H1 (cell line): ENCODE measurements at regions not wholly inside any gene's neighbourhood (a gene's known extent, or its start where the extent isn't known, plus 50 kb on each side); places are given as distances from the start of the nearest gene placed in this dataset.

Source experiments
- CTCF ChIA-PET: fragments of 300-600 bp; sonication (Branson Sonifier 250); formaldehyde crosslinking; loops from one replicate; lab custom pipeline; 2021; ENCODE audit not compliant: partially characterized antibody; lab: Charles Lee
- POLR2A ChIA-PET: fragments of 300-600 bp; sonication (Branson Sonifier 250); formaldehyde crosslinking; loops from one replicate; lab custom pipeline; 2021; ENCODE audit warnings: inconsistent platforms; ENCODE audit not compliant: partially characterized antibody; lab: Charles Lee
- DNase-seq, 2 experiments: peaks; one replicate each; pipeline versions ENCODE4 v3.0.0 to v3.0.0-alpha.2; 2010 to 2022; ENCODE audit warnings: low spot score in 2 of 2, low read depth in 1 of 2, mixed read lengths in 1 of 2
- FAIRE-seq: peaks from 2 replicates; lab custom pipeline; 2011; peaks lifted over from hg19 to GRCh38; lab: Jason Lieb, UNC
- H2AFZ ChIP-seq: 2 replicates; pipeline ENCODE4 v1.8.1; 2012; ENCODE audit warnings: low read length, inconsistent platforms
- H2AK5ac ChIP-seq: 2 replicates; pipeline ENCODE4 v1.6.1; 2013; ENCODE audit warnings: low read depth, low read length
- H2BK120ac ChIP-seq: replicated peaks from 2 replicates; pipeline ENCODE3; 2013; ENCODE audit warnings: low read depth, low read length, inconsistent platforms
- H2BK12ac ChIP-seq: 2 replicates; pipeline ENCODE4 v1.6.1; 2013; ENCODE audit warnings: low read depth, low read length
- H2BK15ac ChIP-seq: 2 replicates; pipeline ENCODE4 v1.6.1; 2013; ENCODE audit warnings: low read length
- H2BK20ac ChIP-seq: 2 replicates; pipeline ENCODE4 v1.6.1; 2013; ENCODE audit warnings: low read length
- H2BK5ac ChIP-seq: 2 replicates; pipeline ENCODE4 v1.6.1; 2013; ENCODE audit warnings: low read depth, low read length
- H3K14ac ChIP-seq: 2 replicates; pipeline ENCODE4 v1.6.1; 2013; ENCODE audit warnings: inconsistent platforms; ENCODE audit not compliant: insufficient read length
- H3K18ac ChIP-seq: 2 replicates; pipeline ENCODE4 v1.6.1; 2013; ENCODE audit warnings: low read length; ENCODE audit errors: extremely low read depth
- H3K23ac ChIP-seq: 2 replicates; pipeline ENCODE4 v1.6.1; 2013; ENCODE audit warnings: inconsistent platforms; ENCODE audit not compliant: insufficient read length
- H3K23me2 ChIP-seq: 2 replicates; pipeline ENCODE4 v1.6.1; 2013; ENCODE audit warnings: low read depth, low read length
- H3K27ac ChIP-seq: 2 replicates; pipeline ENCODE4 v1.6.1; 2011; ENCODE audit warnings: low read depth, low read length, inconsistent platforms
- H3K27me3 ChIP-seq, 4 experiments: replicated peaks in 1 of 4; 1 replicate in 1 of 4; 2 replicates in 3 of 4; pipeline versions ENCODE4 v1.6.1 to v1.8.1; 2011 to 2013; ENCODE audit warnings: low read length in 3 of 4, mild to moderate bottlenecking in 3 of 4, inconsistent platforms in 2 of 4, mixed read lengths in 2 of 4, moderate library complexity in 1 of 4; ENCODE audit not compliant: control insufficient read depth in 3 of 4, insufficient read depth in 3 of 4; ENCODE audit errors: extremely low read depth in 1 of 4
- H3K36me3 ChIP-seq, 4 experiments: 2 replicates each; pipeline versions ENCODE4 v1.6.1 to v1.8.1; 2011 to 2013; ENCODE audit warnings: mild to moderate bottlenecking in 4 of 4, low read length in 3 of 4, moderate library complexity in 2 of 4, control low read depth in 1 of 4, inconsistent platforms in 1 of 4; ENCODE audit not compliant: insufficient read depth in 4 of 4, control insufficient read depth in 2 of 4
- H3K4ac ChIP-seq: replicated peaks from 2 replicates; pipeline ENCODE3; 2013; ENCODE audit warnings: low read length, low read depth, mixed read lengths, inconsistent platforms; ENCODE audit not compliant: insufficient read length
- H3K4me1 ChIP-seq, 4 experiments: replicated peaks in 1 of 4; 1 replicate in 1 of 4; 2 replicates in 3 of 4; pipeline versions ENCODE4 v1.6.1 to v1.8.1; 2011 to 2013; ENCODE audit warnings: low read length in 3 of 4, inconsistent platforms in 2 of 4, mixed read lengths in 1 of 4; ENCODE audit not compliant: insufficient read depth in 4 of 4, control insufficient read depth in 3 of 4
- H3K4me2 ChIP-seq, 2 experiments: 2 replicates each; pipeline versions ENCODE4 v1.6.1 to v1.8.1; 2011 to 2013; ENCODE audit warnings: low read depth in 2 of 2, low read length in 2 of 2, control low read depth in 1 of 2, inconsistent platforms in 1 of 2, mild to moderate bottlenecking in 1 of 2; ENCODE audit not compliant: insufficient read depth in 1 of 2
- H3K4me3 ChIP-seq, 4 experiments: fragments of 200-600, 300-600 bp in 1 of 4; sonication (generic), shearing (Covaris generic), sonication (Bioruptor Twin) in 1 of 4; 2 replicates each; pipeline versions ENCODE4 v1.5.1 to v1.8.1; 2011 to 2016; ENCODE audit warnings: low read length in 4 of 4, low read depth in 3 of 4, control low read depth in 2 of 4, inconsistent platforms in 2 of 4, mild to moderate bottlenecking in 2 of 4, mixed read lengths in 1 of 4, moderate library complexity in 1 of 4; ENCODE audit not compliant: insufficient read depth in 2 of 4; ENCODE audit errors: extremely low read depth in 1 of 4
- H3K56ac ChIP-seq: replicated peaks from 2 replicates; pipeline ENCODE3; 2013; ENCODE audit warnings: low read depth, mild to moderate bottlenecking, mixed read lengths, low read length, inconsistent platforms; ENCODE audit not compliant: insufficient read length
- H3K79me1 ChIP-seq: 2 replicates; pipeline ENCODE4 v1.6.1; 2013; ENCODE audit warnings: low read depth, low read length, control low read depth
- H3K79me2 ChIP-seq, 2 experiments: 2 replicates each; pipeline versions ENCODE4 v1.6.1 to v1.8.1; 2012 to 2013; ENCODE audit warnings: low read length in 2 of 2, mild to moderate bottlenecking in 2 of 2, inconsistent platforms in 1 of 2; ENCODE audit not compliant: insufficient read depth in 2 of 2, control insufficient read depth in 1 of 2
- H3K9ac ChIP-seq, 4 experiments: replicated peaks in 1 of 4; 1 replicate in 1 of 4; 2 replicates in 3 of 4; pipeline versions ENCODE4 v1.6.1 to v1.8.1; 2011 to 2013; ENCODE audit warnings: low read depth in 3 of 4, low read length in 3 of 4, control low read depth in 2 of 4, mild to moderate bottlenecking in 2 of 4, moderate library complexity in 2 of 4, inconsistent platforms in 1 of 4; ENCODE audit errors: extremely low read depth in 1 of 4
- H3K9me3 ChIP-seq, 2 experiments: 2 replicates each; pipeline versions ENCODE4 v1.6.1 to v1.8.1; 2012 to 2013; ENCODE audit warnings: mild to moderate bottlenecking in 2 of 2, moderate library complexity in 2 of 2, control low read depth in 1 of 2, inconsistent platforms in 1 of 2, low read depth in 1 of 2, low read length in 1 of 2, mixed read lengths in 1 of 2; ENCODE audit not compliant: insufficient read depth in 2 of 2
- H4K20me1 ChIP-seq, 2 experiments: replicated peaks in 1 of 2; 2 replicates each; pipeline versions ENCODE3 to v1.8.1; 2011 to 2013; ENCODE audit warnings: inconsistent platforms in 2 of 2, low read length in 2 of 2, mild to moderate bottlenecking in 1 of 2; ENCODE audit not compliant: insufficient read depth in 2 of 2, control insufficient read depth in 1 of 2
- H4K5ac ChIP-seq: 2 replicates; pipeline ENCODE4 v1.6.1; 2013; ENCODE audit warnings: low read length, low read depth, mixed read lengths, inconsistent platforms; ENCODE audit not compliant: insufficient read length
- H4K8ac ChIP-seq: 2 replicates; pipeline ENCODE4 v1.8.0; 2013; ENCODE audit warnings: mild to moderate bottlenecking, moderate library complexity, low read length, inconsistent platforms; ENCODE audit not compliant: insufficient read depth; ENCODE audit errors: extremely low read depth
- H4K91ac ChIP-seq: replicated peaks from 2 replicates; pipeline ENCODE3; 2013; ENCODE audit warnings: low read length, mixed read lengths, inconsistent platforms; ENCODE audit not compliant: insufficient read length
- ASH2L ChIP-seq: fragments of 200-600, 300-600 bp; sonication (generic); IDR thresholded peaks from one replicate; pipeline ENCODE4 v1.7.1; 2017; ENCODE audit warnings: low read length
- CBX5 ChIP-seq: fragments of 300-800, 300-1000 bp; sonication (generic); IDR thresholded peaks from 2 replicates; pipeline ENCODE4 v1.7.1; 2016; ENCODE audit warnings: antibody characterized with exemption, low read length, low read depth
- CBX8 ChIP-seq: fragments of 300-800, 300-1000 bp; sonication (generic); IDR thresholded peaks from 2 replicates; pipeline ENCODE4 v1.7.1; 2016; ENCODE audit warnings: low read depth, low read length, borderline replicate concordance
- CHD1 ChIP-seq: IDR thresholded peaks from 2 replicates; pipeline ENCODE4 v1.6.1; 2012; ENCODE audit warnings: low read depth, low read length, improper control_type of control experiment
- HDAC2 ChIP-seq, 2 experiments: fragments of 300-600 bp in 1 of 2; sonication (generic) in 1 of 2; IDR thresholded peaks; 2 replicates each; pipeline ENCODE4 v1.6.1; 2011 to 2012; ENCODE audit warnings: low read depth in 2 of 2, low read length in 2 of 2, mild to moderate bottlenecking in 2 of 2, moderate library complexity in 2 of 2, borderline replicate concordance in 1 of 2, inconsistent platforms in 1 of 2
- RBBP5 ChIP-seq: IDR thresholded peaks from 2 replicates; pipeline ENCODE4 v1.7.1; 2012; ENCODE audit warnings: low read depth, mild to moderate bottlenecking, inconsistent platforms, low read length, moderate library complexity, borderline replicate concordance
- SAP30 ChIP-seq: fragments of 300-600 bp; sonication (generic); IDR thresholded peaks from 2 replicates; pipeline ENCODE4 v1.7.1; 2012; ENCODE audit warnings: low read length, moderate library complexity, mild to moderate bottlenecking, inconsistent platforms; ENCODE audit not compliant: insufficient read depth, insufficient replicate concordance
- SP1 ChIP-seq: IDR thresholded peaks from 2 replicates; pipeline ENCODE4 v1.6.1; 2011; ENCODE audit warnings: low read depth, low read length
- SP4 ChIP-seq: IDR thresholded peaks from 2 replicates; pipeline ENCODE4 v1.6.1; 2012; ENCODE audit warnings: low read length, inconsistent platforms
- TAF7 ChIP-seq: optimal IDR thresholded peaks from 2 replicates; pipeline ENCODE3; 2011; ENCODE audit warnings: low read depth, mild to moderate bottlenecking, inconsistent platforms, low read length, moderate library complexity, borderline replicate concordance
- ZNF274 ChIP-seq: IDR thresholded peaks from 2 replicates; pipeline ENCODE4 v1.7.0; 2012; ENCODE audit warnings: low read length, borderline replicate concordance; ENCODE audit errors: extremely low read depth
- WGBS, 2 experiments: shearing (Covaris generic) in 1 of 2; methylation state at CpG; one replicate each; pipeline versions ENCODE4 v1.1.6 to v1.1.7; 2013 to 2015; ENCODE audit warnings: low lambda C conversion rate in 2 of 2, mixed read lengths in 2 of 2, inconsistent platforms in 1 of 2, low coverage in 1 of 2, missing lambda C conversion rate in 1 of 2; ENCODE audit not compliant: insufficient replicate concordance in 2 of 2, insufficient coverage in 1 of 2, insufficient read length in 1 of 2; ENCODE audit errors: extremely low coverage in 1 of 2, missing lambda C conversion rate in 1 of 2; 5-methylcytosine and 5-hydroxymethylcytosine counted together
- TF ChIP-seq, protein P1 (sequence below), 3 experiments: IDR thresholded peaks; 1 replicate in 2 of 3; 2 replicates in 1 of 3; pipeline versions ENCODE4 v1.5.1 to v1.6.1; 2011; ENCODE audit warnings: low read length in 3 of 3, mild to moderate bottlenecking in 3 of 3, inconsistent platforms in 2 of 3, low read depth in 1 of 3, moderate library complexity in 1 of 3; ENCODE audit not compliant: insufficient read depth in 1 of 3; ENCODE audit errors: control extremely low read depth in 1 of 3

DNA sequence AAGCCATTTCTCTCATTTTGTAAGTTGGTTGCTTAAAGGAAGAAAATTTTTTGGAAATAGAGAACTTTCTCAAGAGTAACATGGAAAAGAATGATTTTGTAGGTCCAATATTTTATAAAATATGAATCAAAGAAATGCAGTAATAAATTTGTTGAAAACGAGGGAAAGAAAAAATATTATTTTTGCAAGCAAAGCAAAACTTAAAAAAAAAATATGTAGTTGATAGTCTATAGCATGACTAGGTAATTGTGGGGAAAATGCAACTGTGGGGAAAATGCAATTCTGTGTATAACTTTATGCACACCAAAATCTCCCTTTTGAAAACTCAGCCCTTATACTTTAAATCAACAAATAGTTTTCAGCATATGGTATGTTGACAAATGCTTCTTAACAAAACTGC lies 604.0 kb upstream of the AGTR1 start:
- Histone ChIP-seq H4K5ac (no peak overlapping the region), H3K9me3 (no peaks in the 10 kb centered on the region), H3K4ac (no peak overlapping the region), H3K36me3 (no peaks in the 10 kb centered on the region), H2BK12ac (no peak overlapping the region), H4K8ac (no peak overlapping the region), H2BK20ac (no peak overlapping the region), H2AFZ (no peak overlapping the region), H2BK15ac (no peak overlapping the region), H3K27ac (no peak overlapping the region), H3K56ac (no peak overlapping the region), H3K4me2 (no peak overlapping the region), H3K14ac (no peak overlapping the region), H3K27me3 (no peaks in the 10 kb centered on the region), H2BK5ac (no peak overlapping the region), H3K18ac (no peak overlapping the region), H3K9ac (no peak overlapping the region), H3K23ac (no peak overlapping the region), H3K79me2 (no peaks in the 10 kb centered on the region), H3K4me3 (no peak overlapping the region), H2BK120ac (no peak overlapping the region), H4K91ac (no peak overlapping the region), H2AK5ac (no peak overlapping the region), H3K4me1 (peaks cover 0 to 3% (median 0%) of the 10 kb centered on the region in 4 experiments; a peak in 1 of 7 replicates), H3K23me2 (no peaks in the 10 kb centered on the region), H3K79me1 (no peaks in the 10 kb centered on the region), H4K20me1 (no peaks in the 10 kb centered on the region)
- 70 to 100% methylated on average over 1 of the region's 1 CpG for WGBS, 2 experiments
- CTCF ChIA-PET: interaction anchor here (0.8 kb wide), 1 partner anchor 36 kb away, joined by 3 read pairs; no protein-coding TSS in a partner anchor
- FAIRE-seq (no peak), DNase-seq (no peak)
- POLR2A ChIA-PET: no interaction called here
- TF ChIP-seq ZNF274 (no peak), HDAC2 (IDR thresholded peaks at IDR 0.05; ENCODE audit: borderline replicate concordance in 1 of 2, low read depth in 2 of 2, low read length in 2 of 2) (no peak), CBX5 (no peak), CHD1 (no peak), SAP30 (no peak), RBBP5 (no peak), SP1 (no peak), SP4 (no peak), TAF7 (no peak), CBX8 (no peak), ASH2L (no peak)
- TF ChIP-seq, protein P1, sequence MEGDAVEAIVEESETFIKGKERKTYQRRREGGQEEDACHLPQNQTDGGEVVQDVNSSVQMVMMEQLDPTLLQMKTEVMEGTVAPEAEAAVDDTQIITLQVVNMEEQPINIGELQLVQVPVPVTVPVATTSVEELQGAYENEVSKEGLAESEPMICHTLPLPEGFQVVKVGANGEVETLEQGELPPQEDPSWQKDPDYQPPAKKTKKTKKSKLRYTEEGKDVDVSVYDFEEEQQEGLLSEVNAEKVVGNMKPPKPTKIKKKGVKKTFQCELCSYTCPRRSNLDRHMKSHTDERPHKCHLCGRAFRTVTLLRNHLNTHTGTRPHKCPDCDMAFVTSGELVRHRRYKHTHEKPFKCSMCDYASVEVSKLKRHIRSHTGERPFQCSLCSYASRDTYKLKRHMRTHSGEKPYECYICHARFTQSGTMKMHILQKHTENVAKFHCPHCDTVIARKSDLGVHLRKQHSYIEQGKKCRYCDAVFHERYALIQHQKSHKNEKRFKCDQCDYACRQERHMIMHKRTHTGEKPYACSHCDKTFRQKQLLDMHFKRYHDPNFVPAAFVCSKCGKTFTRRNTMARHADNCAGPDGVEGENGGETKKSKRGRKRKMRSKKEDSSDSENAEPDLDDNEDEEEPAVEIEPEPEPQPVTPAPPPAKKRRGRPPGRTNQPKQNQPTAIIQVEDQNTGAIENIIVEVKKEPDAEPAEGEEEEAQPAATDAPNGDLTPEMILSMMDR (IDR thresholded peaks at IDR 0.05; ENCODE audit: control extremely low read depth in 1 of 3, insufficient read depth in 1 of 3, low read depth in 1 of 3, low read length in 3 of 3): no peak
